Trophoblast cell (in vitro differentiated cells and primary cell): ENCODE measurements at regions not wholly inside any gene's neighbourhood (a gene's known extent, or its start where the extent isn't known, plus 50 kb on each side); places are given as distances from the start of the nearest gene placed in this dataset.
"Not testable (repeated sequence)": the region's sequence is repeated elsewhere in the genome, so short reads cannot be mapped to it uniquely, and the experiment has no call there.

ENCODE experiments used
- DNase-seq, 2 donors: peaks; one replicate each; pipeline ENCODE4 v3.0.0-alpha.2; 2016
- H2AFZ ChIP-seq: 2 replicates; pipeline ENCODE4 v1.6.1; 2013; ENCODE audit warnings: low read length, moderate library complexity, mild to moderate bottlenecking; ENCODE audit not compliant: insufficient read depth, poor library complexity
- H2AK5ac ChIP-seq: 2 replicates; pipeline ENCODE4 v1.6.1; 2013; ENCODE audit warnings: mild to moderate bottlenecking, low read length
- H2BK120ac ChIP-seq: 2 replicates; pipeline ENCODE4 v1.6.1; 2013; ENCODE audit warnings: low read length, mild to moderate bottlenecking, moderate library complexity; ENCODE audit not compliant: insufficient read depth, poor library complexity
- H2BK12ac ChIP-seq: 2 replicates; pipeline ENCODE4 v1.6.1; 2013; ENCODE audit warnings: mild to moderate bottlenecking, low read length, moderate library complexity
- H2BK5ac ChIP-seq: 2 replicates; pipeline ENCODE4 v1.6.1; 2013; ENCODE audit warnings: low read length, low read depth, moderate library complexity, mild to moderate bottlenecking; ENCODE audit not compliant: poor library complexity
- H3K14ac ChIP-seq: 2 replicates; pipeline ENCODE4 v1.6.1; 2013; ENCODE audit warnings: mild to moderate bottlenecking, low read length
- H3K18ac ChIP-seq: 2 replicates; pipeline ENCODE4 v1.6.1; 2013; ENCODE audit warnings: mild to moderate bottlenecking, low read length
- H3K23ac ChIP-seq: 2 replicates; pipeline ENCODE4 v1.6.1; 2013; ENCODE audit warnings: low read length
- H3K27ac ChIP-seq: 2 replicates; pipeline ENCODE4 v1.5.1; 2013; ENCODE audit warnings: low read depth, mild to moderate bottlenecking, inconsistent platforms, low read length, moderate library complexity
- H3K27me3 ChIP-seq: 2 replicates; pipeline ENCODE4 v1.6.1; 2013; ENCODE audit warnings: inconsistent platforms, mild to moderate bottlenecking, low read length, moderate library complexity; ENCODE audit not compliant: insufficient read depth
- H3K36me3 ChIP-seq, 2 experiments: 1 replicate in 1 of 2; 2 replicates in 1 of 2; pipeline ENCODE4 v1.6.1; 2013; ENCODE audit warnings: low read length in 2 of 2, mild to moderate bottlenecking in 2 of 2, moderate library complexity in 1 of 2; ENCODE audit not compliant: insufficient read depth in 2 of 2, control insufficient read depth in 1 of 2
- H3K4ac ChIP-seq: 2 replicates; pipeline ENCODE4 v1.6.1; 2013; ENCODE audit warnings: low read depth, mild to moderate bottlenecking, low read length, moderate library complexity
- H3K4me1 ChIP-seq, 2 experiments: 1 replicate in 1 of 2; 2 replicates in 1 of 2; pipeline ENCODE4 v1.6.1; 2013; ENCODE audit warnings: low read length in 2 of 2, mild to moderate bottlenecking in 2 of 2, moderate library complexity in 1 of 2; ENCODE audit not compliant: insufficient read depth in 2 of 2, control insufficient read depth in 1 of 2
- H3K4me2 ChIP-seq: 2 replicates; pipeline ENCODE4 v1.6.1; 2013; ENCODE audit warnings: inconsistent platforms, mild to moderate bottlenecking, low read length, moderate library complexity
- H3K4me3 ChIP-seq: 2 replicates; pipeline ENCODE4 v1.5.1; 2013; ENCODE audit warnings: mild to moderate bottlenecking, low read depth, low read length, inconsistent platforms
- H3K79me1 ChIP-seq: one replicate; pipeline ENCODE4 v1.6.1; 2013; ENCODE audit warnings: low read length
- H3K79me2 ChIP-seq: 2 replicates; pipeline ENCODE4 v1.6.1; 2013; ENCODE audit warnings: low read length, mild to moderate bottlenecking; ENCODE audit not compliant: control insufficient read depth, insufficient read depth, poor library complexity
- H3K9ac ChIP-seq: 2 replicates; pipeline ENCODE4 v1.6.1; 2013; ENCODE audit warnings: mild to moderate bottlenecking, low read length
- H3K9me3 ChIP-seq: 2 replicates; pipeline ENCODE4 v1.6.1; 2013; ENCODE audit warnings: low read depth, mild to moderate bottlenecking, control low read depth, inconsistent platforms, low read length; ENCODE audit not compliant: insufficient read depth
- H4K12ac ChIP-seq: 2 replicates; pipeline ENCODE4 v1.6.1; 2013; ENCODE audit warnings: low read depth, mild to moderate bottlenecking, low read length, moderate library complexity
- H4K8ac ChIP-seq: 2 replicates; pipeline ENCODE4 v1.6.1; 2013; ENCODE audit warnings: low read depth, mild to moderate bottlenecking, low read length, moderate library complexity
- H4K91ac ChIP-seq: one replicate; pipeline ENCODE4 v1.6.1; 2013; ENCODE audit warnings: low read depth, mild to moderate bottlenecking, low read length, moderate library complexity
- WGBS: extraction: QIAGEN DNeasy Blood & Tissue Kit; methylation state at CpG from one replicate; pipeline ENCODE4 v1.1.7; 2013; ENCODE audit warnings: missing lambda C conversion rate; ENCODE audit not compliant: insufficient read length, insufficient coverage; ENCODE audit errors: extremely low coverage; 5-methylcytosine and 5-hydroxymethylcytosine counted together

GRCh38 chr4:87725287-87725686 is 74.1 kb upstream of the IBSP start:
- H3K4me3 ChIP-seq, H2AFZ ChIP-seq, H2BK12ac ChIP-seq, H3K14ac ChIP-seq, H4K8ac ChIP-seq, H2BK120ac ChIP-seq, H3K27ac ChIP-seq, H3K27me3 ChIP-seq, H3K79me2 ChIP-seq, H3K4me1 ChIP-seq, H2AK5ac ChIP-seq, H3K23ac ChIP-seq, H3K18ac ChIP-seq, H4K12ac ChIP-seq, H3K36me3 ChIP-seq, H3K4ac ChIP-seq, H3K4me2 ChIP-seq, H3K9me3 ChIP-seq, H3K9ac ChIP-seq, H4K91ac ChIP-seq, DNase-seq, H3K79me1 ChIP-seq, H2BK5ac ChIP-seq: not testable (repeated sequence)
- WGBS: no CpG with 5 or more reads among the region's 1 CpG

GRCh38 chr4:87732033-87732765 is 67.2 kb upstream of the IBSP start:
- Histone ChIP-seq H4K91ac (no peak overlapping the region), H3K14ac (no peak overlapping the region), H2AK5ac (no peak overlapping the region), H2AFZ (no peak overlapping the region), H3K23ac (no peak overlapping the region), H3K79me1 (no peaks in the 10 kb centered on the region), H3K79me2 (no peaks in the 10 kb centered on the region), H3K18ac (no peak overlapping the region), H3K9me3 (no peaks in the 10 kb centered on the region), H2BK12ac (no peak overlapping the region), H3K4me2 (peak overlapping the region; percentile 7), H3K27ac (no peak overlapping the region), H4K12ac (no peak overlapping the region), H3K36me3 (no peaks in the 10 kb centered on the region), H3K27me3 (no peaks in the 10 kb centered on the region), H2BK120ac (no peak overlapping the region), H4K8ac (no peak overlapping the region), H3K4me1 (no peaks in the 10 kb centered on the region), H3K4ac (no peak overlapping the region), H3K9ac (no peak overlapping the region), H2BK5ac (no peak overlapping the region), H3K4me3 (no peak overlapping the region)
- peak in 1 of 2 donors; percentile 9 for DNase-seq
- no CpG with 5 or more reads among the region's 8 CpGs for whole genome bisulfite sequencing

- no peaks in the 10 kb centered on the region for H3K9me3 ChIP-seq
Measured at GRCh38 chr4:87734084-87734483, 65.3 kb upstream of the IBSP start.

GRCh38 chr4:87734936-87735335 is 64.4 kb upstream of the IBSP start:
- Histone ChIP-seq H2AK5ac (no peak overlapping the region), H4K8ac (no peak overlapping the region), H3K4me2 (no peak overlapping the region), H4K12ac (no peak overlapping the region), H3K9ac (no peak overlapping the region), H3K79me2 (no peaks in the 10 kb centered on the region), H3K27me3 (no peaks in the 10 kb centered on the region), H3K4me3 (no peak overlapping the region), H3K36me3 (no peaks in the 10 kb centered on the region), H2BK12ac (no peak overlapping the region), H2AFZ (no peak overlapping the region), H3K4ac (no peak overlapping the region), H3K18ac (no peak overlapping the region), H2BK120ac (no peak overlapping the region), H4K91ac (no peak overlapping the region), H3K14ac (no peak overlapping the region), H3K27ac (no peak overlapping the region), H3K4me1 (no peaks in the 10 kb centered on the region), H3K9me3 (no peaks in the 10 kb centered on the region), H3K79me1 (no peaks in the 10 kb centered on the region), H3K23ac (peak overlapping the region; percentile 78), H2BK5ac (no peak overlapping the region)
- WGBS: no CpG with 5 or more reads among the region's 4 CpGs
- DNase-seq: no peak

More at GRCh38 chr4:87734084-87734483, 65.3 kb upstream of the IBSP start:
- Histone ChIP-seq H4K8ac (no peak overlapping the region), H3K79me1 (no peaks in the 10 kb centered on the region), H3K23ac (no peak overlapping the region), H4K91ac (no peak overlapping the region), H2BK120ac (no peak overlapping the region), H2AFZ (no peak overlapping the region), H3K4me1 (no peaks in the 10 kb centered on the region), H2BK12ac (no peak overlapping the region), H3K4ac (no peak overlapping the region), H3K4me2 (no peak overlapping the region), H3K18ac (no peak overlapping the region), H3K79me2 (no peaks in the 10 kb centered on the region), H4K12ac (no peak overlapping the region), H3K4me3 (no peak overlapping the region), H3K9ac (no peak overlapping the region), H3K14ac (no peak overlapping the region), H3K27me3 (no peaks in the 10 kb centered on the region), H3K36me3 (no peaks in the 10 kb centered on the region), H2AK5ac (no peak overlapping the region), H2BK5ac (no peak overlapping the region), H3K27ac (no peak overlapping the region)
- WGBS: no CpG with 5 or more reads among the region's 2 CpGs
- no peak for DNase-seq
